AG04449 (cell line): ENCODE measurements at regions not wholly inside any gene's neighbourhood (a gene's known extent, or its start where the extent isn't known, plus 50 kb on each side); places are given as distances from the start of the nearest gene placed in this dataset.

ENCODE experiments used
- CTCF ChIA-PET: fragments of 350-600 bp; formaldehyde crosslinking; extraction: SDS; loops from one replicate; lab custom pipeline; 2021; ENCODE audit warnings: antibody characterized with exemption; lab: Yijun Ruan, JAX
- POLR2A ChIA-PET: fragments of 400-600, 350-600 bp; formaldehyde crosslinking; extraction: SDS; loops from one replicate; lab custom pipeline; 2020; ENCODE audit warnings: antibody characterized with exemption, inconsistent platforms; lab: Yijun Ruan, JAX
- DNase-seq: peaks from one replicate; pipeline ENCODE4 v3.0.0-alpha.2; 2010; ENCODE audit warnings: low read depth, low spot score
- H3K4me3 ChIP-seq: 2 replicates; pipeline ENCODE4 v1.5.1; 2011; ENCODE audit warnings: low read depth, mild to moderate bottlenecking, control low read depth, low read length
- TF ChIP-seq, protein P1 (sequence below): IDR thresholded peaks from one replicate; pipeline ENCODE4 v1.5.1; 2011; ENCODE audit warnings: mild to moderate bottlenecking, moderate library complexity, low read length, control low read depth, inconsistent platforms; ENCODE audit not compliant: insufficient read depth; ENCODE audit errors: missing control alignments

DNA sequence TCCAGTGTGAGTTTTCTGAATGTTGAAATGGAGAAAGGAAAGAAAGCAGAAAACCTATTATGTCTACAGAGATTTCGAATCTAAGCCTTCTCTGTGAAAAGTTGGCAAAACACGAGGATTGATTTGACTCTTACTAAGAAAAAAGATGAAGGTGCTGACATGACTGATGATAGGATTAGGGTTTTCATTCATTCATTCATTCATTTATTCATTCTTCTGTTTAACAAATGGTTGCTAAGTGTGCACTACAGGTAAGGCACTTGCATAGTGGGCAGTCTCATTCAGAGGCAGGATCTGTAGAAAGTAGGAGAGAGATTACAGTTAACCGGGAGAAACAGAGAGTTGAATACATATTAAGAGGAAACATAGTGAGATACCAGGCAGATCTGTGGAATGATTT lies 137.1 kb downstream of the ZNF365 start:
- H3K4me3 ChIP-seq = no peak overlapping the region
- DNase-seq = no peak
- TF ChIP-seq, protein P1, sequence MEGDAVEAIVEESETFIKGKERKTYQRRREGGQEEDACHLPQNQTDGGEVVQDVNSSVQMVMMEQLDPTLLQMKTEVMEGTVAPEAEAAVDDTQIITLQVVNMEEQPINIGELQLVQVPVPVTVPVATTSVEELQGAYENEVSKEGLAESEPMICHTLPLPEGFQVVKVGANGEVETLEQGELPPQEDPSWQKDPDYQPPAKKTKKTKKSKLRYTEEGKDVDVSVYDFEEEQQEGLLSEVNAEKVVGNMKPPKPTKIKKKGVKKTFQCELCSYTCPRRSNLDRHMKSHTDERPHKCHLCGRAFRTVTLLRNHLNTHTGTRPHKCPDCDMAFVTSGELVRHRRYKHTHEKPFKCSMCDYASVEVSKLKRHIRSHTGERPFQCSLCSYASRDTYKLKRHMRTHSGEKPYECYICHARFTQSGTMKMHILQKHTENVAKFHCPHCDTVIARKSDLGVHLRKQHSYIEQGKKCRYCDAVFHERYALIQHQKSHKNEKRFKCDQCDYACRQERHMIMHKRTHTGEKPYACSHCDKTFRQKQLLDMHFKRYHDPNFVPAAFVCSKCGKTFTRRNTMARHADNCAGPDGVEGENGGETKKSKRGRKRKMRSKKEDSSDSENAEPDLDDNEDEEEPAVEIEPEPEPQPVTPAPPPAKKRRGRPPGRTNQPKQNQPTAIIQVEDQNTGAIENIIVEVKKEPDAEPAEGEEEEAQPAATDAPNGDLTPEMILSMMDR = no peak
- ChIA-PET CTCF (no interaction called here), POLR2A (no interaction called here)

DNA sequence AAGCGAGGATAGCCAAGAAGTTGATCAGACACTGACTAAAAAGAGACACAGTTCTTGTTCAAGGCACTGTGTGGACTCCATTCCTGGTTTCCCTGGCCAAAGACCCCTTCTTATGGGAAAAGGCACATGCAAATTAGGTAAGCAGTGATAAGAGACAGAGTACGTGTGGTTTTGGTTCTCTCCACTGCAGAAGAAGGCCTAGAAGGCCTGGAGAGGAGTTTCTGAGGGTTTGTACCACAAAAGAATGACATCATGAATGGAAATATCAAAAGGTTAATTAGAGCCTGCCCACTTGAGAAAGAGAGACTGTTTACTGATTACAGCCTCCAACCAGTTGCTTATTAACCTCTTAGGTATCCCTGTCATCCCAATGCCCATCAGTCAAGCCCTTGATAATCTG lies 137.5 kb downstream of the ZNF365 start:
- ChIA-PET POLR2A (no interaction called here), CTCF (interaction anchor here (1.2 kb wide), 1 partner anchor 98 kb away, joined by 3 read pairs; no protein-coding TSS in a partner anchor)
- TF ChIP-seq, protein P1 = no peak
- no peak overlapping the region for H3K4me3 ChIP-seq
- DNase-seq = no peak

DNA sequence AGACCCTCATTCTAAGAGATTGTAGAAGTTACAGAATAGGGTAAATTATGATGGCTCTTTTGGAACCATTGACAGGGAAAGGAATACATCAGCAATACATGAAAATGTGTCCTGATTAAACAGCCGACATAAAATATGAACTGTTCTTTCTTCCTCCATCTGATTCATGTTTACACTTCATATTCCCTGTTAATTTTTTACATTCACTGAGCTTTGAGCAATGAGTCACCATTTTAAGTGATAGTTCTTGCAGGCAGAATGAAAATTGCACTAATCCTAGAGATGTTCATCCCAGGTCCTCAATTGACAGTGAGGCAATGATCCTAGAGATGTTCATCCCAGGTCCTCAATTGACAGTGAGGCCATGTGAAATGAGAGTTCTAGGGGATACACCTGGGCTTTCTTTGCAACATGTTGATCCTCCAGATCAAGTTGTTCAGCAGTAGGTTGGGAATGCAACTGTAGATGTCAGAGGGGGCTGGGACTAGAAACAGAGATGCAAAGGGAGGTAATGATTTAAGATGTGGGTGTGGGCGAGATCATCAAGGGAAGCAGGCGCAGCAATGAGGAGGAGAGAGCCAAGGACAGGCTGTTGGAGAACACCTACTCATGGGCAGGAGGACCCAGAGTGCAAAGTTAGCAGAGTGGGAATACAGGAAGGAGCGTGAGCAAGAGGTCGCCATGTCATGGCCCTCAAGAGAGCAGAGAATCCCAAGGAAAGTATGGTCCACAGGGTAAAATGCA lies 138.7 kb downstream of the ZNF365 start:
- POLR2A ChIA-PET = no interaction called here
- TF ChIP-seq, protein P1 = no peak
- H3K4me3 ChIP-seq = no peak overlapping the region

DNA sequence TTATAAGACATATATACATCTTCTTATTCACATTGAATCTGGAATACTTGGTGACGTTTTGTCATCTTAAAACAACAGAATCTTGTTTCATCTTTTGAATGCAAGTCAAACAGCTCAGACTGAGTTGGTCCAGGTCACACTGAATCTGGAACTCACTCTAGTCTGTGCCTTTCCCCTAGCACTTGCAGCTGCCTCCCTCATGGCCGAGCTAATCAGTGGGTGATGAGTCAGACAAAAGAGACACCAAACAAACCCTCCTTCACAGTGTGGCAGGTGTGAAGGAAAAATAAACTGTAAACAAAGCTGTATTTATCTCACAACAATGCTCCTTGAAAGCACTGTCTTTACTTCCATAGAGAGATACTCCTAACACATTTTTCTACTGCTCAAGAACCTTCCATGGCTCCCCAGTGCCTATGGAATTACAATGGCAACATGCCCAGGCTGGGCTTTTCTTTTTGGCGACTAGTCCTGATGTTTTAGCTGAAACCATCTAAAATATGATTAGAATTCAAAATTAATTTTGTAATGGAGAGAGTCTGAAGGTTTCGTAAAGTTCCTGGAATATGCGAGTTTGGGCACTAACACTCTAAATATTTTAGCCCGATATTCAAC lies 140.0 kb downstream of the ZNF365 start:
- ChIA-PET CTCF (interaction anchor here (1.0 to 1.3 kb wide), 4 partner anchors 22 to 249 kb away, joined by 3 read pairs; no protein-coding TSS in a partner anchor), POLR2A (no interaction called here)
- no peak for DNase-seq
- TF ChIP-seq, protein P1 = no peak
- H3K4me3 ChIP-seq = no peak overlapping the region

More for the DNA sequence above, 138.7 kb downstream of the ZNF365 start:
- CTCF ChIA-PET = interaction anchor here (1.2 kb wide), 1 partner anchor 97 kb away, joined by 3 read pairs; no protein-coding TSS in a partner anchor
- DNase-seq = no peak

DNA sequence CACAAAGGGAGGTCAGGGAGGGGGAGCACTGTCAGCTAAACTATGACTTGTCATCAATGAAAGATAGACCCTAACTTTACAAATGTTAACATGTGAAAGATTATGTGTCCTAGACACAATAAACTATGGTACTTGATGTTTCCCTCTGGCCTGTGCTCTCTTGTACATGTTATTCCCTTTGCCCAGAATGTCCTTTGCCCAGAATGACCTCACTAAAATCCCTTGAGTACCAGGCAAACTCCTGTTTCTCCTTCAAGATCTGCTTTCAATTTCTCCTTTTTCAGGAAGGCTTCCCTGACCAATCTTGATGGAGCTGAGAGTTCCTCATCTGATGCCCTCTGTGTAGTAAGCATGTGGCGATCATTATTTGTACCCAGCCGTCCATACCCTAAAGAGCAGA lies 143.1 kb downstream of the ZNF365 start:
- H3K4me3 ChIP-seq = no peak overlapping the region
- ChIA-PET POLR2A (no interaction called here), CTCF (no interaction called here)
- TF ChIP-seq, protein P1 = no peak
- no peak for DNase-seq
